GM12874 (cell line): ENCODE measurements at regions not wholly inside any gene's neighbourhood (a gene's known extent, or its start where the extent isn't known, plus 50 kb on each side); places are given as distances from the start of the nearest gene placed in this dataset.

Experiments
- TF ChIP-seq, protein P1 (sequence below): IDR thresholded peaks from 2 replicates; pipeline ENCODE4 v1.5.1; 2011; ENCODE audit warnings: low read depth, mild to moderate bottlenecking, control low read depth, low read length, moderate library complexity; ENCODE audit not compliant: insufficient read depth

DNA sequence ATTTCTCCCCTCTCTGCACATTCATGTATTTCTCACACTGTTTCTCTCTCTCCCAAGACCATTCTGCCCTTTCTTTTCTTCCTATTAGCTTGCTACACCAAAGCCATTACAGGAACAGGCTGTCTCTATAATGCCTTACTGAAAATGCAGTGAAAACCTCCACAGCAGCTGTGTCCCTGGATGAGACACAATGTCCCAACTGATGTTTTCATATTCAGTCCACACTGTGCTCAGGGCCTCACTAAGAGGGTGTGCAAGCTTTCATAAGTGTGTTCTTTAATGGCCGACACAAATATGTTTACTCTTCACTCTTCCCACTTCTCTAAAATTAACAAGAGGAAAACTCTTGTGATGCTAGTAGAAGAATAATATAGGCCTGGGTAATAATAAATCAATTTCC is 163.4 kb downstream of the KCTD12 start:
- TF ChIP-seq, protein P1, sequence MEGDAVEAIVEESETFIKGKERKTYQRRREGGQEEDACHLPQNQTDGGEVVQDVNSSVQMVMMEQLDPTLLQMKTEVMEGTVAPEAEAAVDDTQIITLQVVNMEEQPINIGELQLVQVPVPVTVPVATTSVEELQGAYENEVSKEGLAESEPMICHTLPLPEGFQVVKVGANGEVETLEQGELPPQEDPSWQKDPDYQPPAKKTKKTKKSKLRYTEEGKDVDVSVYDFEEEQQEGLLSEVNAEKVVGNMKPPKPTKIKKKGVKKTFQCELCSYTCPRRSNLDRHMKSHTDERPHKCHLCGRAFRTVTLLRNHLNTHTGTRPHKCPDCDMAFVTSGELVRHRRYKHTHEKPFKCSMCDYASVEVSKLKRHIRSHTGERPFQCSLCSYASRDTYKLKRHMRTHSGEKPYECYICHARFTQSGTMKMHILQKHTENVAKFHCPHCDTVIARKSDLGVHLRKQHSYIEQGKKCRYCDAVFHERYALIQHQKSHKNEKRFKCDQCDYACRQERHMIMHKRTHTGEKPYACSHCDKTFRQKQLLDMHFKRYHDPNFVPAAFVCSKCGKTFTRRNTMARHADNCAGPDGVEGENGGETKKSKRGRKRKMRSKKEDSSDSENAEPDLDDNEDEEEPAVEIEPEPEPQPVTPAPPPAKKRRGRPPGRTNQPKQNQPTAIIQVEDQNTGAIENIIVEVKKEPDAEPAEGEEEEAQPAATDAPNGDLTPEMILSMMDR = no peak

DNA sequence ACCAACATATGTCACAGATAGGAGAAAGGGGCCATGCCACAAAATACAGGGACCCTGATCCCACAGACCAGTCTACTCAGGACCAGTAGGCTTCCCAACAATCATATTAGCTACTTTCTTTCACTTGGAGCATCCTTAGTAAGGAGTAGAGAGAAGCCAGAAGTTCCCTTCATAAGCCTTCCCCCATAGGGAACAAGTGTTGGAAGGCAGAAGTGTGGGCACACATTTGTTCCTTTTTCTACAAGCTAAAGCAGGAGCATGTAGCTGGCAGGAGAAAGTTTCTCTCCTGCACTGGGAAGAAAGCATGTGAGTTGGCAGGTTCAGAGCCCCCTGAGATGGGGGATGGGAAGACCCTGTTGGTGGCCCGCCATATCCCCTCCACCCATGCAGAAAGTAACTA is 165.4 kb downstream of the KCTD12 start:
- TF ChIP-seq, protein P1 = no peak

- TF ChIP-seq, protein P1 = no peak
Measured at GRCh38 chr13:76720416-76720815, 165.8 kb downstream of the KCTD12 start.

DNA sequence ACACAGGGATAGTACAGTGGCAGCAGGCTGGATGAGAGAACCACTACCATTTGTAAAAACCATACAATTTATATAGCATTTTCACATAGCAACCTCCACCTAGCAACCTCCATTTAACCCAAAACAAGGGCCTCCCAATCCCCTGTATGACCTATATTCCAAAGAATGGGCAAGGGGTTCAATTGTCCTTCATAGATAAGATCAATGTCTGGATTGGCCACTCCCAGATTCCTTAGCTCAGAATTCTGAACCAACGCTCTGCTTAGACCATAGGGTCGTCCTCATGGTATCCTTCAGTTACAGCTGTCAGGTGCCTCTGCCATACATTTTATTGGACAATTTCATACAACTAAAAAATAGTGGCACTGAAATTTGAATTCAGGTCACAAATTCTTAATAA is 166.2 kb downstream of the KCTD12 start:
- TF ChIP-seq, protein P1 = no peak

DNA sequence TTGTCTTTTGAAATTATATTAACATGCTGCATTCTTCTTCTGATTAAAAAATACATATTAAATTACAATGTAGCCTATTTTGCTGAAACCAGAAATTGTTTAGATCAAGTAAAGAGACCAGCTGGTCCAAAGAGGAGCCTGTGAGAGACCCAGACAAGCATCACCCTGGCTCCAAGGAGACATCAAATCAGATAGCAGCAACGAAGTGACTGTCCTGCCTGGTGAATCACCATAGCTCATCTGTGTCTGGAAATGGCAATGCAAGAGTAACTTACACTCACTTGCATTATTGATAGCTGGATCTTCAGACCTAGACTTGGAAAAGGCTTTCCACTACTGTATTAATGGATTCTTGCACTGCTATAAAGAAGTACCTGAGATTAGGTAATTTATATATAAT is 169.1 kb downstream of the KCTD12 start:
- TF ChIP-seq, protein P1 = no peak

GRCh38 chr13:76715621-76716020 is 170.6 kb downstream of the KCTD12 start:
- TF ChIP-seq, protein P1 = no peak

GRCh38 chr13:76715075-76715474 is 171.1 kb downstream of the KCTD12 start:
- TF ChIP-seq, protein P1 = no peak

- TF ChIP-seq, protein P1 = no peak
Measured at GRCh38 chr13:76713280-76713679, 172.9 kb downstream of the KCTD12 start.
